ENCODE measurements at regions not wholly inside any gene's neighbourhood (a gene's known extent, or its start where the extent isn't known, plus 50 kb on each side); places are given as distances from the start of the nearest gene placed in this dataset.
"Not testable (repeated sequence)": the region's sequence is repeated elsewhere in the genome, so short reads cannot be mapped to it uniquely, and the experiment has no call there.

- DNase-seq (ENCODE audit: low read depth in 2 of 2), result no peak
Measured at GRCh38 chr1:148317288-148317985, 165.4 kb upstream of the NBPF11 start.

- DNase-seq (ENCODE audit: low read depth in 2 of 2), result no peak
Measured at GRCh38 chr1:148315071-148315811, 163.2 kb upstream of the NBPF11 start.

- no peak for DNase-seq (ENCODE audit: low read depth in 2 of 2)
Measured at GRCh38 chr1:148310807-148311206, 158.7 kb upstream of the NBPF11 start.

- DNase-seq (ENCODE audit: low read depth in 2 of 2), result no peak
Measured at GRCh38 chr1:148309940-148310500, 157.9 kb upstream of the NBPF11 start.

- DNase-seq (ENCODE audit: low read depth in 2 of 2), result no peak
Measured at GRCh38 chr1:148308832-148309458, 156.9 kb upstream of the NBPF11 start.

- no peak for DNase-seq (ENCODE audit: low read depth in 2 of 2)
Measured at GRCh38 chr1:148307583-148308185, 155.6 kb upstream of the NBPF11 start.

- not testable (repeated sequence) for DNase-seq (ENCODE audit: low read depth in 2 of 2)
Measured at GRCh38 chr1:148304935-148305334, 152.9 kb upstream of the NBPF11 start.

- DNase-seq (ENCODE audit: low read depth in 2 of 2), result not testable (repeated sequence)
Measured at GRCh38 chr1:148302586-148303364, 150.7 kb upstream of the NBPF11 start.

GRCh38 chr1:148297852-148298251 is 145.8 kb upstream of the NBPF11 start:
- not testable (repeated sequence) for DNase-seq (ENCODE audit: low read depth in 2 of 2)

GRCh38 chr1:148296511-148296910 is 144.4 kb upstream of the NBPF11 start:
- DNase-seq (ENCODE audit: low read depth in 2 of 2), result no peak

GRCh38 chr1:148294116-148294807 is 142.2 kb upstream of the NBPF11 start:
- DNase-seq (ENCODE audit: low read depth in 2 of 2), result no peak

- no peak for DNase-seq (ENCODE audit: low read depth in 2 of 2)
Measured at GRCh38 chr1:148293651-148294050, 141.6 kb upstream of the NBPF11 start.

GRCh38 chr1:148292915-148293314 is 140.8 kb upstream of the NBPF11 start:
- DNase-seq (ENCODE audit: low read depth in 2 of 2), result no peak

GRCh38 chr1:148290881-148291280 is 138.8 kb upstream of the NBPF11 start:
- DNase-seq (ENCODE audit: low read depth in 2 of 2), result no peak

GRCh38 chr1:148289647-148290046 is 137.6 kb upstream of the NBPF11 start:
- no peak for DNase-seq (ENCODE audit: low read depth in 2 of 2)

- not testable (repeated sequence) for DNase-seq (ENCODE audit: low read depth in 2 of 2)
Measured at GRCh38 chr1:148285946-148286345, 133.9 kb upstream of the NBPF11 start.

GRCh38 chr1:148280831-148281572 is 128.9 kb upstream of the NBPF11 start:
- DNase-seq (ENCODE audit: low read depth in 2 of 2), result not testable (repeated sequence)

- DNase-seq (ENCODE audit: low read depth in 2 of 2), result not testable (repeated sequence)
Measured at GRCh38 chr1:148279002-148279542, 127.0 kb upstream of the NBPF11 start.

GRCh38 chr1:148277865-148278279 is 125.8 kb upstream of the NBPF11 start:
- not testable (repeated sequence) for DNase-seq (ENCODE audit: low read depth in 2 of 2)

Measured in fibroblast of skin of left quadriceps (primary cell).